ENCODE measurements at regions not wholly inside any gene's neighbourhood (a gene's known extent, or its start where the extent isn't known, plus 50 kb on each side); places are given as distances from the start of the nearest gene placed in this dataset.
"Not testable (repeated sequence)": the region's sequence is repeated elsewhere in the genome, so short reads cannot be mapped to it uniquely, and the experiment has no call there.

DNA sequence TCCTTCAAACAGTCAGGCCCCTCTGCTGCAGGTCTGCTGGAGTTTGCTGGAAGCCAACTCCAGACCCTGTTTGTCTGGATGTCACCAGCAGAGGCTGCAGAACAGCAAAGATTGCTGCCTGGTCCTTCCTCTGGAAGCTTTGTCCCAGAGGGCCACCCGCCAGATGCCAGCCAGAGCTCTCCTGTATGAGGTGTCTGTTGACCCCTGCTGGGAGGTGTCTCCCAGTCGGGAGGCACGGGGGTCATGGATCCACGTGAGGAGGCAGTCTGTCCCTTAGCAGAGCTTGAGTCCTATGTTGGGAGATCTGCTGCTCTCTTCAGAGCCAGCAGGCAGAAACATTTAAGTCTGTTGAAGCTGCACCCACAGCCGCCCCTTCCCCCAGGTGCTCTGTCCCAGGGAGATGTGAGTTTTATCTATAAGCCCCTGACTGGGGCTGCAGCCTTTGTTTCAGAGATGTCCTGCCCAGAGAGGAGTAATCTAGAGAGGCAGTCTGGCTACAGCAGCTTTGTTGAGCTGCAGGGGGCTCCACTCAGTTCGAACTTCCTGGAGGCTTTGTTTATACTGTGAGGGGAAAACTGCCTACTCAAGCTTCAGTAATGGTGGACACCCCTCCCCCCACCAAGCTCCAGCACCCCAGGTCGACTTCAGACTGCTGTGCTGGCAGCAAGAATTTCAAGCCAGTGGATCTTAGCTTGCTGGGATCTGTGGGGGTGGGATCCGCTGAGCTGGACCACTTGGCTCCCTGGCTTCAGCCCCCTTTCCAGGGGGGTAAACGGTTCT is 72.1 kb downstream of the OGFRL1 start:
- DNase-seq = not testable (repeated sequence)

DNA sequence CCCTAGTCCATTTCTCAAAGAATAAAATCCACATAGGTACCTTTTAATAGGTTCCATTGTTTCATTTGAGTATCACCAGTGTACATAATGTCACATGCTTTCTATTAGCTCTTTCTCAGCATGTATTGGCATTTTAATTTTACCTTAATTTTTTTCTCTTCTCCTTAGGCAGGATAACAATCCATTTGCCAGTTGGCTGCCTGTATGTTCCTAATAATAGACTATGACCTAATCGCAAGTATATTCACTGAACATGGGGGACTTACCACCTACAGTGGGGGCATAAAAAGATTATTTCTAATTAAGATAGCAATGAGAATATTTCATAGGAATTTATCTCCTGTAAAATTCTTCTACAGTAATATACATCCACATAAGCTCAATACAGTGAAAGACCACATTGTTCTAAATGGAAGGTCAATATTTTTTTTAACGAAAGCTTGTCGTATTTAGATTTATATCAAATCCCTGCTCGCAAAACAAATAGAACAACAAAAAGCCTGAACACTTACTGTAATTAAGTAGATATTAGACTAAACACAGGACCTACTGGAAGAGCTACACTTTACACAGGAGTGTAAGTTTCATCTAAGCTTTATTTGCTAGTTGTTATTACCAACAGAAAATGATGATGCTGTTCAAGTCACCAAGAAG is 76.4 kb downstream of the OGFRL1 start:
- no peak for DNase-seq

DNA sequence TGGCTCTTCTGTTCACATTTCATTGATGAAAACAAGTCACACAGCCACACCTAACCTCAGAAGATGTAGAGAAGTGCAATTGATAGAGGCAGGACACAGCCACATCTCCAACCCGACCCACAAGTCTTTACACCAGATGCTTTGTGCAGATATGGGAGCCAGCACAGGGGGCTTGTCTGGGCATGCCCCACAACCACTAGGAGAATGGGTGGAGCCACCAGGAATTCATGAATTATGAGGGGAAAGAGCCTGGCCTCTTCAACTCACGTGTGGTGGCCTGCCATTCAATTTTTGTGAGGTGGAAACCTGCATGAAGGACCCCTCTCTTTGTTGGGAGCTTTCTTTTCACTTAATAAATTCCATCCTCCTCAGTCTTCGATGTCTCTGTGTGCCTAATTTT is 79.1 kb downstream of the OGFRL1 start:
- DNase-seq = no peak

- no peak for DNase-seq
These were observed 79.7 kb downstream of the OGFRL1 start for GRCh38 chr6:71368284-71368683.

DNA sequence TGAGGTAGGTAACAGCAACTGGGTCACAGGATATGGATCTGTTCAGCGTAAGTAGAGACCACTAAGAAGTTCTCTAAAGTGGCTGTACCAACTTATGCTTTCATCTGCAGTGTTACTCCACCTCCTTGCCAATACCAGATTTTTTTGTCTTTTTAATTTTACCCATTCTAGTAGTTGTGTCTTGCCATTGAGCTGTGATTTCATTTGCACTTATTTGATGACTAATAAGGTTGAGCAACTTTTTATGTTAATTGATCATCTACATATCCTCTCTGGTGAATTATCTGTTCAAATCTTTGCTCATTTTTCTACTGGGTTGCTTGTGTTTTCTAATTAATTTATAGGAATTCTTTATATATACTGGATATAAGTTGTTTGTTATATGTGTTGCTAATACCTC is 82.9 kb downstream of the OGFRL1 start:
- DNase-seq = no peak

DNA sequence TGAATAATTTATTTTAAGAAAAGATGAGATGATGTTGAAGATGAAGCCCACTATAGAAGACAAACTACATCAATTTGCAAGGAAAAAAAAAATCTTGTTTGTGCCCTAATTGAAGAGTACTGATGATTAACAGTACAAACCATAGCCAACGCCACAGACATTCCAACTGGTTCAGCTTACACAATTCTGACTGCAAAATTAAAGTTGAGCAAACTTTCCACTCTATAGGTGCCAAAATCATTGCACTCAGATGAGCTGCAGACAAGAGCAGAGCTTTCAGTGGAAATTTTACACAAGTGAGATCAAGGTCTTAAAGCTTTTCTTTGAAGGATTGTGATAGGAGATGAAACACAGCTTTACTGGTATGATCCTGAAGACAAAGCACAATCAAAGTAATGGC is 85.3 kb downstream of the OGFRL1 start:
- DNase-seq = no peak

DNA sequence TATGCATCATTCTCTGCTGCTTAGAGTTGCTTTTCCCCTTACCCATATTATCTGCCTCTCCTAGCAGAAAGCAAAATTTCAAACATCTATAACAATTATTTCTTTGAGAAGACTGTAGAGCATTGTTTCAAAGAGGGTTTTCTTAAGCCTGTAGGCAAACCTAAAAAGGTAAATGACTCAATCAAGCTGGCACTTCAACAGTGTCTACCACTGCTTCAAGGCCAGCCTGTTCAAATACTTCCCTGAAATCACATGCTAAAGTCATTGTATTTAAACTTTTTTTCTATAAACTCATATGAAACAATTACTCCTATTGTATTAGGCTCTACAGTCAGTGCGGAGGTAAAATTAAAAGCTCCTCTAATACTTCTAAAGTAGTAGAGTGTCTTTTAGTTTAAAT is 87.1 kb downstream of the OGFRL1 start:
- no peak for DNase-seq

- DNase-seq = no peak
These were observed 88.2 kb downstream of the OGFRL1 start for GRCh38 chr6:71376830-71377229.

- no peak for DNase-seq
These were observed 94.9 kb downstream of the OGFRL1 start for GRCh38 chr6:71383476-71383875.

- no peak for DNase-seq
These were observed 95.4 kb downstream of the OGFRL1 start for GRCh38 chr6:71383901-71384489.

DNA sequence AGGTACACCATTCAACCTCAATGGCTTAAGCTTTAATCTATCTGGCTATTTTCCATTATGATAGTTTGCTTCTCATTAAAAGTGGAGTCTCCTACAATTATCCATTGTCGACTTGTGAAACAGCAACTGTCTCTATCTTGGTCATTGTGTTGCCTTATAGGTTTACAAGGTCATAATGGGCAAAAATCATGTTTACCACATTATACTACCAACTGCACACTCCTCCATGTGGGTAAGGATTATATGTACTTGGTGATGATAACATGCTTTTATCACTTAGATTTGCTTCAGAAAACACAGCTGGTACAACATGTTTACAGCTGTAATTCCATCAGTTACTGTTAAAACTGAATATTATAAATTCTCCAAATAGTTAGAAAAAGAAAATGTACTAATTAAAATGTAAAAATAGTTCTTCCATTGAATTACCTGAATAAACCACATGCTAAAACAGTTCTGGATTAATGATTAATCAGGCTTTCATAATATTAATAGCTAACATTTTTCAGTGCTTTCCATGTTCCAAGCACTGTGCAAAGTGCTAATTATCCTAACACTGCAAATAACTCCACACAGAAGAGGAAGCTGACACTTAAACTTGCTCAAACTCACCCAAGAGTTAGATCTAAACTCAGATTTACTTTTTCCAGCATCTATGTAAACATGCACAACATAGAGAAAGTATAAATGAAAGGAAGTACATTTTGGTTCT is 96.7 kb downstream of the OGFRL1 start:
- no peak for DNase-seq

DNA sequence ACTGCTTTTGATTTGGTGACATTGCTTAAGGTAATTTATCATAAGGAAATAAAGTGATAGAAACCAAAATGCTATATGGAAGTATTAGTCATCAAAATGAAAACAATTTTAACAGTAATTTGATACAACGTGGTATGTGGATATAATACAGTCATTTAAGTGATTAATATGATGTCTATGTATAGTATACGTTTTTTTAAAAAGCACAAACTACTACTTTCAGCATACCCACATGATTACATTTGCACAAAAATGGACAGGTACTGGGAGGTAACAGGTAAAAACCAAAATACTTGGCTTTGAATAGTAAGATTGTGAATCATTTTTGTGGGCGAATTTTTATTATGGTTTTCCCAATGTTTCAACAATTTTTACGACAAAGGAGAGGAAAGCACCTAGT is 97.6 kb downstream of the OGFRL1 start:
- DNase-seq = no peak

- DNase-seq = no peak
These were observed 98.6 kb downstream of the OGFRL1 start for GRCh38 chr6:71387179-71387578.

- no peak for DNase-seq
These were observed 99.6 kb downstream of the OGFRL1 start for GRCh38 chr6:71388068-71388744.

GRCh38 chr6:71388856-71389527 is 100.4 kb downstream of the OGFRL1 start:
- DNase-seq = no peak

DNA sequence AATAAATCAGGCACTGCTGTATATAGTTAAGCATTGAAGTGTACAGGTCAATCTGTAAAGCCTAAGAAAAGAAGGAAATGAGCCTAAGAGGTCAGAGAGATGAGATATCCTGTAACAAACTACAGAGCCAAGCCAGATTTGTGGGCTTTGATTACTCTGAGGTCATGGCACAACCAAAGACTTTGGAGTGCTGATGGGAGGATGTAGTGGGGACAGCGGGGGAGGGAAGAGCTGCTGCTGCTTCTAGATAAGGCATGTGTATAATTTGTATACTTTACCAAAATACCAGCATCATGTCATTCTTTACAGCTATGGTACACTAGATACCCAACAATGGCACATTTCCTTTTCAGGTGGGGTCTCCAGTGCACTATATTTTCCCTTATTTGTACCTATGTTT is 102.5 kb downstream of the OGFRL1 start:
- DNase-seq = no peak

DNA sequence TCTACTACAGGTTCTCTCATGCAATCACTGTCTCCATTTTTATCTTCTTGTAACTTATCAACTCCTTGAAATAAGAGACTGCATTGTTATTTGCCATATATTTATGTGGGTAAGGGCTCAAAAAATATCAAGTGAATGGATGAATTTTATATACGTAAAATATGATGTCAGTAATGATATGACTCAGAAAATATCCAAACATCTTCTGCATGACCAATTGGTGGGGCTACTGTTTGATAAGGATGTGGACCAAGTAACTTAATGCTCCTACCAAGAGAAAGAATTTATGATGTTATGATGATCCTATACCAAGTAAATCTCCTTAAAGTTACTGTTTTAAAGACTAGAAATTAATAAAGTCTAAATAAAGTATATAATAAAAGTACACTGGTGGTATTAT is 103.7 kb downstream of the OGFRL1 start:
- DNase-seq = no peak

GRCh38 chr6:71393471-71393870 is 104.9 kb downstream of the OGFRL1 start:
- DNase-seq = no peak

DNA sequence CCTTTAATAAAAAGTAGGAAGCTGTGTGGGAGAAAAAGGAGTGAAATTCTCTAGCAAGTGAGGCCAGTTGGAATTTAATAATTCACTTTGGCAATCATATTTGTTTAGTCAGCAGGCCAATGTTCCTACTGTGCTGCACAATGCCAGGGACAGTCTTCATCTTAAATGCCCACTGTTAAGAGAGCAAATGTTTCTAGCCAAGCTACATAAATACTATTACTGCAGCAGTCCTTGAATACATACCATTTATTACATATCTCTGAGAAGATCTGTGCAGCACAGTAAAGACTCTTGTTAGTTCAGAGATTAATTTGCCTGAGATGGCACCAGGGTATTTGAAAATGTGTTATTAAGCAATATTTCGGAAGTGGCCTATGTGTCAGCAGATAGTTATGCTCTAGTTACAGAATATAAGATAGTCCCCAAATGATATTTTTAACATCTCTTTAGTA is 105.4 kb downstream of the OGFRL1 start:
- DNase-seq = no peak

DNA sequence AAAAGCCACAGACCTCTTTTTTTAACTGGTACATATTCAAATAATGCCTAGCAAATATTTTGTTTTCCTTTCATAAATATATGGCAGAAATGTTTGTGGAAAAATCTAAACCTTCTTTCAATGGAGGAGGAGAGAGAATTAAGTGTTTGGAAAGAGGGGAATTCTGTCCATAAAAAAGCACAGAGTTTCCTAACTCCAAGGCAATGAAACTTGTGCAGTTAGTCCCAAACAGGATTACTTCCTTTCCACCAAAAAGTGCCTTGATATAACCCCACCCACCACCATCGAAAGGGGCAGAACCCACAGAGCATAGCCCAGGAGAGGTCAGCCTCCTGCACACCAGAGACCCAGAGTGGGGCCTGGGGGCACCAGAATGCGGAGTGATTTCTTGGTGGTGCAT is 106.3 kb downstream of the OGFRL1 start:
- no peak for DNase-seq

DNA sequence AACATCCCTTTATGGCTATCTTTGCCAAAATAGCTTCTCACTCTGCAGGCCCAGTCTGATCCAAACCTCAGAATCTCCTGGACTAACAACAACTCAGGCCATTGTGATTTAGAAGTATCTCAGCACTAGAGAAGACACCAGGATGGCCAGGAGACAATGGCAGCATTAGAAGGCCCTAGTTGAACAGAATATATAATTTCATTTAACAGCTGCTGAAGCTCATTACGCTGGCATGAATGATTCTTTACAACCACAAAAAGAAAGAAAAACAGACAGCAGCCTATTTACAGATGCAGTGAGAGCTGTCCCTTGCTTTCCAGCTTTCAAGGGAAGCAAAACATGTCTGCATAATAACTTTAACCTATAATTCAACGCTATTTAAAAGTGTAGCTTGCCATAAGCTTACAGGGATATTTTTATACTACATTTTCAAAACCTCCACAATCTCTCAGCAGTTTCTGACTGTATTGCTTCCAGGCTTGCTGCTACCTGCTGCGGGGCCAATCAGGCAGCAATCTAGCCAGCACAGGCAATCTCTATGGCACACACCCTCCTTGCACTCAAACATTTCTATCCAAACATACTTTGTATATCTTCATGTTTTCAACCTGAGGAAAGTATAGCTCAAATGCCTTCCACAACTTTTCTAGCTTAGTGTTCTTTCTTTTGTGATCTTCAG is 107.3 kb downstream of the OGFRL1 start:
- no peak for DNase-seq

- DNase-seq = no peak
These were observed 107.8 kb downstream of the OGFRL1 start for GRCh38 chr6:71396410-71396801.
